GM23338 (cell line): ENCODE measurements at regions not wholly inside any gene's neighbourhood (a gene's known extent, or its start where the extent isn't known, plus 50 kb on each side); places are given as distances from the start of the nearest gene placed in this dataset.

ENCODE experiments used
- ATAC-seq: fragments of 200-7000 bp; cut with Tn5 transposase; 3 replicates; pipeline ENCODE4 v1.9.1; 2020
- DNase-seq: peaks from one replicate; pipeline ENCODE4 v3.0.0-alpha.2; 2015; ENCODE audit warnings: low spot score
- H2AFZ ChIP-seq: fragments of 200-600 bp; sonication (generic); 2 replicates; pipeline ENCODE4 v1.8.0; 2016; ENCODE audit warnings: antibody characterized with exemption, mild to moderate bottlenecking, moderate library complexity
- H3F3A ChIP-seq: fragments of 200-600 bp; sonication (generic); replicated peaks from 2 replicates; pipeline ENCODE4 v1.8.0; 2017; ENCODE audit warnings: antibody characterized with exemption, mixed run types, low read depth
- H3K27ac ChIP-seq: fragments of 200-600 bp; sonication (generic); 2 replicates; pipeline ENCODE4 v1.6.1; 2016; ENCODE audit warnings: low read depth
- H3K27me3 ChIP-seq: fragments of 200-600 bp; sonication (generic); 2 replicates; pipeline ENCODE4 v1.8.0; 2016; ENCODE audit warnings: mild to moderate bottlenecking, mixed run types, moderate library complexity; ENCODE audit not compliant: insufficient read depth
- H3K36me3 ChIP-seq: fragments of 200-600 bp; sonication (generic); 2 replicates; pipeline ENCODE4 v1.8.0; 2016; ENCODE audit warnings: mild to moderate bottlenecking; ENCODE audit not compliant: insufficient read depth
- H3K4me1 ChIP-seq: fragments of 200-600 bp; sonication (generic); 2 replicates; pipeline ENCODE4 v1.8.0; 2016; ENCODE audit warnings: mild to moderate bottlenecking, moderate library complexity; ENCODE audit not compliant: insufficient read depth
- H3K4me2 ChIP-seq: fragments of 200-600 bp; sonication (generic); 2 replicates; pipeline ENCODE4 v1.7.1; 2017; ENCODE audit warnings: mixed run types
- H3K4me3 ChIP-seq: fragments of 200-600 bp; sonication (generic); 2 replicates; pipeline ENCODE4 v1.6.1; 2016; ENCODE audit warnings: mixed run types
- H3K79me2 ChIP-seq: fragments of 200-600 bp; sonication (generic); replicated peaks from 2 replicates; pipeline ENCODE4 v1.8.0; 2017; ENCODE audit warnings: mild to moderate bottlenecking; ENCODE audit not compliant: insufficient read depth
- H3K9me2 ChIP-seq: fragments of 200-600 bp; sonication (generic); 2 replicates; pipeline ENCODE4 v1.8.0; 2017; ENCODE audit not compliant: insufficient read depth
- H4K20me1 ChIP-seq: fragments of 200-600 bp; sonication (generic); replicated peaks from 2 replicates; pipeline ENCODE4 v1.8.0; 2017; ENCODE audit warnings: mild to moderate bottlenecking; ENCODE audit not compliant: insufficient read depth
- H3K27ac Mint-ChIP-seq: 2 replicates; pipeline ENCODE4 v1.8.0; 2020; ENCODE audit warnings: inconsistent platforms, mild to moderate bottlenecking, moderate library complexity, mixed read lengths
- H3K27me3 Mint-ChIP-seq: 3 replicates; pipeline ENCODE4 v1.8.0; 2022; ENCODE audit warnings: low read depth, mild to moderate bottlenecking, moderate library complexity, mixed read lengths, inconsistent platforms; ENCODE audit not compliant: insufficient read depth, poor library complexity
- H3K36me3 Mint-ChIP-seq: 3 replicates; pipeline ENCODE4 v1.8.0; 2021; ENCODE audit warnings: low read depth, mild to moderate bottlenecking, inconsistent platforms, moderate library complexity, mixed read lengths
- H3K4me1 Mint-ChIP-seq: 3 replicates; pipeline ENCODE4 v1.8.0; 2020; ENCODE audit warnings: mild to moderate bottlenecking, inconsistent platforms, mixed read lengths
- H3K4me3 Mint-ChIP-seq: 3 replicates; pipeline ENCODE4 v1.8.0; 2021; ENCODE audit warnings: moderate library complexity, mild to moderate bottlenecking, inconsistent platforms, mixed read lengths
- H3K9me3 Mint-ChIP-seq: 3 replicates; pipeline ENCODE4 v1.8.0; 2020; ENCODE audit warnings: moderate library complexity, mild to moderate bottlenecking, inconsistent platforms, mixed read lengths
- EZH2 ChIP-seq: fragments of 200-600 bp; sonication (generic); IDR thresholded peaks from one replicate; pipeline ENCODE4 v1.8.0; 2017; ENCODE audit warnings: antibody characterized with exemption, mild to moderate bottlenecking, low read depth; ENCODE audit not compliant: unreplicated experiment
- NANOG ChIP-seq: IDR thresholded peaks from 2 replicates; pipeline ENCODE4 v1.6.1; 2016; ENCODE audit warnings: antibody characterized with exemption, borderline replicate concordance
- POLR2AphosphoS5 ChIP-seq: IDR thresholded peaks from 2 replicates; pipeline ENCODE4 v1.6.1; 2016; ENCODE audit warnings: antibody characterized with exemption, low read depth
- REST ChIP-seq: IDR thresholded peaks from one replicate; pipeline ENCODE4 v1.6.1; 2018; ENCODE audit warnings: antibody characterized with exemption; ENCODE audit not compliant: unreplicated experiment
- ZNF331 ChIP-seq: fragments of 250-450 bp; sonication (Bioruptor Pico); IDR thresholded peaks from 2 replicates; pipeline ENCODE4 v1.5.0; 2020; ENCODE audit warnings: low read depth, mild to moderate bottlenecking, moderate library complexity
- ZNF462 ChIP-seq: fragments of 250-450 bp; sonication (Bioruptor Pico); IDR thresholded peaks from 2 replicates; pipeline ENCODE4 v1.5.0; 2020; ENCODE audit warnings: mild to moderate bottlenecking, moderate library complexity

- H3F3A ChIP-seq, result no peaks in the 10 kb centered on the region
- no peaks in the 10 kb centered on the region for H4K20me1 ChIP-seq
- peaks cover 29% of the 10 kb centered on the region for H3K9me2 ChIP-seq
- Mint-ChIP-seq H3K27ac (no peak overlapping the region), H3K36me3 (peaks cover 2% of the 10 kb centered on the region; the same call in 1 of the 3 replicates), H3K27me3 (no peaks in the 10 kb centered on the region), H3K4me1 (no peaks in the 10 kb centered on the region), H3K9me3 (peaks cover 17% of the 10 kb centered on the region; the same call in 2 of the 3 replicates), H3K4me3 (no peak overlapping the region)
- H2AFZ ChIP-seq, result no peak overlapping the region
- no peaks in the 10 kb centered on the region for H3K36me3 ChIP-seq
- no peak overlapping the region for H3K4me3 ChIP-seq
- no peak overlapping the region for H3K4me2 ChIP-seq
- no peaks in the 10 kb centered on the region for H3K4me1 ChIP-seq
- no peak for DNase-seq
- TF ChIP-seq ZNF331 (CRISPR knock-in tag) (no peak), ZNF462 (CRISPR knock-in tag) (no peak), NANOG (no peak), POLR2AphosphoS5 (no peak), EZH2 (no peak)
- no peaks in the 10 kb centered on the region for H3K27me3 ChIP-seq
- H3K79me2 ChIP-seq, result no peaks in the 10 kb centered on the region
- ATAC-seq, result no peak
- no peak overlapping the region for H3K27ac ChIP-seq
Observed at GRCh38 chr6:40049128-40049527, 114.9 kb upstream of the MOCS1 start.

GRCh38 chr6:40044196-40044595, 109.9 kb upstream of the MOCS1 start:
- H4K20me1 ChIP-seq, result no peaks in the 10 kb centered on the region
- H3K4me1 ChIP-seq, result peaks cover 11% of the 10 kb centered on the region
- Mint-ChIP-seq H3K27me3 (peaks cover 4% of the 10 kb centered on the region), H3K4me1 (peaks cover 15% of the 10 kb centered on the region), H3K27ac (no peak overlapping the region), H3K9me3 (peaks cover 16% of the 10 kb centered on the region), H3K4me3 (no peak overlapping the region), H3K36me3 (peaks cover 3% of the 10 kb centered on the region; the same call in 2 of the 3 replicates)
- no peaks in the 10 kb centered on the region for H3K27me3 ChIP-seq
- peaks cover 19% of the 10 kb centered on the region for H3K9me2 ChIP-seq
- H3K36me3 ChIP-seq, result no peaks in the 10 kb centered on the region; the same call in 1 of the 2 replicates
- ATAC-seq, result no peak
- H2AFZ ChIP-seq, result no peak overlapping the region
- H3K4me2 ChIP-seq, result no peak overlapping the region
- no peaks in the 10 kb centered on the region for H3F3A ChIP-seq
- H3K79me2 ChIP-seq, result no peaks in the 10 kb centered on the region
- H3K4me3 ChIP-seq, result no peak overlapping the region
- TF ChIP-seq REST, result no peak
- no peak for TF ChIP-seq EZH2
- no peak for TF ChIP-seq ZNF331 (CRISPR knock-in tag)
- H3K27ac ChIP-seq, result no peak overlapping the region
- no peak for DNase-seq
